K562 (cell line): ENCODE measurements at regions not wholly inside any gene's neighbourhood (a gene's known extent, or its start where the extent isn't known, plus 50 kb on each side); places are given as distances from the start of the nearest gene placed in this dataset.

Source experiments
- ATAC-seq: fragments of 200-7000 bp; cut with Tn5 transposase; 3 replicates; pipeline ENCODE4 v1.9.1; 2020; ENCODE audit warnings: moderate library complexity
- BruUV-seq: library from RNA; stranded (reverse); fragments of 400-500 nt; replicated peaks from 2 replicates; lab custom pipeline; 2021; lab: Mats Ljungman, UMichigan
- CTCF ChIA-PET: fragments of 300-600 bp; formaldehyde crosslinking; extraction: SDS; loops from one replicate; lab custom pipeline; 2021; ENCODE audit warnings: low intra/inter-chr PET ratio; lab: Yijun Ruan, JAX
- POLR2A ChIA-PET: fragments of 300-600, 350-650 bp; sonication (Branson Sonifier 250); formaldehyde crosslinking; extraction: SDS; loops from one replicate; lab custom pipeline; 2021; ENCODE audit warnings: antibody characterized with exemption, inconsistent platforms; lab: Yijun Ruan, JAX
- DNase-seq, 4 experiments: peaks; one replicate each; pipeline versions ENCODE4 v3.0.0 to v3.0.0-alpha.2; 2011 to 2018; ENCODE audit warnings: low spot score in 3 of 4, mixed read lengths in 3 of 4; ENCODE audit errors: extremely low read depth in 1 of 4
- FAIRE-seq: peaks from 2 replicates; lab custom pipeline; 2011; peaks lifted over from hg19 to GRCh38; lab: Jason Lieb, UNC
- H2AFZ ChIP-seq: 2 replicates; pipeline ENCODE4 v1.6.0; 2011; ENCODE audit warnings: low read depth, low read length, control low read depth, inconsistent platforms
- H3K27ac ChIP-seq: fragments of 200-600 bp; 3 replicates; pipeline ENCODE4 v1.8.0; 2011; ENCODE audit warnings: low read depth, mild to moderate bottlenecking, control low read depth, inconsistent platforms, low read length, moderate library complexity, mixed read lengths; ENCODE audit errors: extremely low read depth
- H3K27me3 ChIP-seq, 2 experiments: fragments of 300-600 bp in 1 of 2; 2 replicates in 1 of 2; 3 replicates in 1 of 2; pipeline versions ENCODE4 v1.6.0 to v1.8.0; 2011; ENCODE audit warnings: inconsistent platforms in 2 of 2, low read length in 2 of 2, mild to moderate bottlenecking in 1 of 2, mixed read lengths in 1 of 2, moderate library complexity in 1 of 2; ENCODE audit not compliant: control insufficient read depth in 2 of 2, insufficient read depth in 2 of 2
- H3K36me3 ChIP-seq: fragments of 300-600 bp; 3 replicates; pipeline ENCODE4 v1.8.0; 2011; ENCODE audit warnings: mild to moderate bottlenecking, low read length, inconsistent platforms; ENCODE audit not compliant: control insufficient read depth, insufficient read depth
- H3K4me1 ChIP-seq, 2 experiments: fragments of 200-600 bp in 1 of 2; replicated peaks in 1 of 2; 2 replicates in 1 of 2; 3 replicates in 1 of 2; pipeline versions ENCODE4 v1.5.1 to v1.8.0; 2011; ENCODE audit warnings: inconsistent platforms in 2 of 2, low read length in 2 of 2, mild to moderate bottlenecking in 1 of 2, mixed read lengths in 1 of 2, moderate library complexity in 1 of 2; ENCODE audit not compliant: control insufficient read depth in 2 of 2, insufficient read depth in 2 of 2
- H3K4me2 ChIP-seq: 2 replicates; pipeline ENCODE4 v1.6.1; 2011; ENCODE audit warnings: low read length, control low read depth, inconsistent platforms, mixed read lengths; ENCODE audit not compliant: insufficient read depth
- H3K4me3 ChIP-seq: fragments of 200-600 bp; sonication (generic), shearing (Covaris generic); 2 replicates; pipeline ENCODE4 v1.5.1; 2016; ENCODE audit warnings: control low read depth, inconsistent platforms
- H3K79me2 ChIP-seq: fragments of 200-600 bp; 3 replicates; pipeline ENCODE4 v1.8.0; 2011; ENCODE audit warnings: low read length, inconsistent platforms; ENCODE audit not compliant: control insufficient read depth, insufficient read depth
- H3K9ac ChIP-seq, 2 experiments: 2 replicates each; pipeline versions ENCODE4 v1.6.0 to v1.6.1; 2011; ENCODE audit warnings: low read depth in 2 of 2, low read length in 2 of 2, control low read depth in 1 of 2, inconsistent platforms in 1 of 2, mild to moderate bottlenecking in 1 of 2, mixed read lengths in 1 of 2; ENCODE audit not compliant: insufficient read depth in 1 of 2
- H3K9me1 ChIP-seq: one replicate; pipeline ENCODE4 v1.6.0; 2011; ENCODE audit warnings: inconsistent platforms, mild to moderate bottlenecking, low read length, moderate library complexity; ENCODE audit not compliant: control insufficient read depth, insufficient read depth
- H3K9me3 ChIP-seq: replicated peaks from 2 replicates; pipeline ENCODE4 v1.5.1; 2011; ENCODE audit warnings: low read depth, low read length, inconsistent platforms; ENCODE audit not compliant: control insufficient read depth, insufficient read depth
- H4K20me1 ChIP-seq: replicated peaks from 2 replicates; pipeline ENCODE4 v1.6.1; 2011; ENCODE audit warnings: low read length, inconsistent platforms, mixed read lengths; ENCODE audit not compliant: control insufficient read depth, insufficient read depth
- CHAMP1 ChIP-seq: fragments of 450-650 bp; IDR thresholded peaks from 2 replicates; pipeline ENCODE4 v1.6.1; 2016; ENCODE audit warnings: mild to moderate bottlenecking
- FOXK1 ChIP-seq: sonication (generic); formaldehyde crosslinking; IDR thresholded peaks from 2 replicates; pipeline ENCODE4 v1.8.0; 2022; ENCODE audit warnings: missing genetic modification reagents, mild to moderate bottlenecking, borderline replicate concordance
- FOXO4 ChIP-seq: fragments of 450-650 bp; formaldehyde crosslinking; IDR thresholded peaks from 2 replicates; pipeline ENCODE4 v1.4.0; 2020; ENCODE audit warnings: mild to moderate bottlenecking, moderate library complexity
- PPARD ChIP-seq: fragments of 250-450 bp; sonication (Bioruptor Pico); IDR thresholded peaks from 2 replicates; pipeline ENCODE4 v1.8.0; 2022; ENCODE audit warnings: inconsistent platforms, mild to moderate bottlenecking, moderate library complexity
- SREBF1 ChIP-seq: fragments of 150-350 bp; IDR thresholded peaks from 2 replicates; pipeline ENCODE4 v1.6.1; 2014; ENCODE audit warnings: antibody characterized with exemption, low read depth, low read length, borderline replicate concordance
- TGIF2 ChIP-seq: sonication (generic); formaldehyde crosslinking; IDR thresholded peaks from 2 replicates; pipeline ENCODE4 v1.8.1; 2022; ENCODE audit warnings: mild to moderate bottlenecking, missing genetic modification reagents, moderate library complexity
- ZBTB1 ChIP-seq: sonication (generic); formaldehyde crosslinking; IDR thresholded peaks from 2 replicates; pipeline ENCODE4 v1.8.1; 2023; ENCODE audit warnings: missing genetic modification reagents, low read depth, mild to moderate bottlenecking, borderline replicate concordance
- ZBTB5 ChIP-seq: fragments of 450-650 bp; IDR thresholded peaks from 2 replicates; pipeline ENCODE4 v1.6.1; 2017; ENCODE audit warnings: antibody characterized with exemption
- ZNF24 ChIP-seq: fragments of 450-650 bp; IDR thresholded peaks from 2 replicates; pipeline ENCODE4 v1.6.1; 2016
- ZNF311 ChIP-seq: fragments of 250-450 bp; sonication (Bioruptor Pico); IDR thresholded peaks from 2 replicates; pipeline ENCODE4 v1.4.0; 2020; ENCODE audit warnings: mild to moderate bottlenecking, moderate library complexity
- WGBS: fragments of 100-300 bp; shearing (Covaris generic); methylation state at CpG from one replicate; pipeline ENCODE4 v1.1.6; 2016; ENCODE audit warnings: low coverage, mixed read lengths; ENCODE audit not compliant: insufficient coverage; ENCODE audit errors: missing lambda C conversion rate; 5-methylcytosine and 5-hydroxymethylcytosine counted together
- in situ Hi-C: fragments of 300-500 bp; cut with MboI; formaldehyde crosslinking; loops from 4 replicates; pipeline ENCODE4 v1.15.0; 2018; ENCODE audit warnings: inconsistent platforms, mixed read lengths
- intact Hi-C: fragments of 100-400 bp; cut with micrococcal nuclease; formaldehyde crosslinking; loops from 2 replicates; pipeline ENCODE4 v1.14.2; 2022

GRCh38 chr4:132101526-132101925 lies 1047.6 kb upstream of the PCDH10 start:
- Histone ChIP-seq H3K9ac (no peak overlapping the region), H3K79me2 (no peaks in the 10 kb centered on the region), H3K27ac (no peak overlapping the region), H3K27me3 (no peaks in the 10 kb centered on the region), H3K4me3 (no peak overlapping the region), H3K9me1 (no peaks in the 10 kb centered on the region), H4K20me1 (no peaks in the 10 kb centered on the region), H3K9me3 (no peaks in the 10 kb centered on the region), H3K36me3 (no peaks in the 10 kb centered on the region), H3K4me2 (no peak overlapping the region), H2AFZ (no peak overlapping the region), H3K4me1 (no peaks in the 10 kb centered on the region)
- no TSS peak for BruUV-seq
- intact Hi-C loops: no loop called here
- ChIA-PET POLR2A (no interaction called here), CTCF (no interaction called here)
- DNase-seq (no peak), ATAC-seq (no peak), FAIRE-seq (no peak)
- TF ChIP-seq TGIF2 (CRISPR knock-in tag): no peak
- no peak for TF ChIP-seq FOXK1 (CRISPR knock-in tag)
- no peak for TF ChIP-seq SREBF1
- no peak for TF ChIP-seq FOXO4 (CRISPR knock-in tag)
- TF ChIP-seq ZNF311 (CRISPR knock-in tag): no peak
- no peak for TF ChIP-seq ZBTB1 (CRISPR knock-in tag)
- no peak for TF ChIP-seq PPARD (CRISPR knock-in tag)
- no peak for TF ChIP-seq ZBTB5
- TF ChIP-seq ZNF24: no peak
- TF ChIP-seq CHAMP1: no peak
- WGBS: 0% methylated on average over 1 of the region's 1 CpG
- in situ Hi-C loops: no loop called here
